ENCODE measurements at regions not wholly inside any gene's neighbourhood (a gene's known extent, or its start where the extent isn't known, plus 50 kb on each side); places are given as distances from the start of the nearest gene placed in this dataset.

DNA sequence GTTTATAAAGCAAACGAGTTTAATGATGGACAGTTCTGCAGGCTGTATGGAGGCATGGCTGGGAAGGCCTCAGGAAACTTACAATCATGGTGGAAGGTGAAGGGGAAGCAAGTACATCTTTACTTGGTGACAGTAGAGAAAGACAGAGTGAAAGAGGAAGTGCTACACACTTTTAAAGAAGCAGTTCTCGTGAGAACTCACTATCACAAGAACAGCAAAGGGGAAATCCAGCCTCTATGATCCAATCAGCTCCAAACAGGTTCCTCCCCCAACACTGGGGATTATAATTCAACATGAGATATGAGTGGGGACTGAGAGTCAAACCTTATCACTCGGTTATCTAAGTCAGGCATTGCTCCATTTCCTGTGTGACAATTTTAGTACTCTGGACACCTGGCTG, 189.9 kb upstream of the CNTN1 start:
- 11 to 12% methylated on average over 3 of the region's 3 CpGs for WGBS, 2 experiments (ENCODE audit: low coverage in 1 of 2, low lambda C conversion rate in 2 of 2, missing lambda C conversion rate in 2 of 2)
- Histone ChIP-seq H3F3A (ENCODE audit: insufficient read depth) (no peaks in the 10 kb centered on the region), H4K20me1 (ENCODE audit: insufficient read depth) (no peaks in the 10 kb centered on the region), H3K9me2 (ENCODE audit: insufficient read depth) (no peaks in the 10 kb centered on the region), H3K36me3 (ENCODE audit: low read depth) (no peaks in the 10 kb centered on the region), H3K27ac (no peak overlapping the region), H3K27me3 (replicated peaks; ENCODE audit: insufficient read depth) (no peaks in the 10 kb centered on the region), H3K4me1 (ENCODE audit: insufficient read depth) (no peaks in the 10 kb centered on the region), H3K79me2 (ENCODE audit: insufficient read depth) (no peaks in the 10 kb centered on the region), H3K4me2 (ENCODE audit: unreplicated experiment) (no peak overlapping the region), H3K9ac (no peak overlapping the region), H2AFZ (no peak overlapping the region), H3K9me3 (ENCODE audit: low read depth) (no peaks in the 10 kb centered on the region), H3K4me3 (no peak overlapping the region)
- in situ Hi-C loops (cut with MboI) = no loop called here
- TF ChIP-seq EZH2phosphoT487 (IDR thresholded peaks at IDR 0.05; ENCODE audit: insufficient read depth, low read depth) (no peak), EZH2 (IDR thresholded peaks at IDR 0.05; ENCODE audit: insufficient read depth, poor library complexity, severe bottlenecking) (no peak)
- no peak for DNase-seq

DNA sequence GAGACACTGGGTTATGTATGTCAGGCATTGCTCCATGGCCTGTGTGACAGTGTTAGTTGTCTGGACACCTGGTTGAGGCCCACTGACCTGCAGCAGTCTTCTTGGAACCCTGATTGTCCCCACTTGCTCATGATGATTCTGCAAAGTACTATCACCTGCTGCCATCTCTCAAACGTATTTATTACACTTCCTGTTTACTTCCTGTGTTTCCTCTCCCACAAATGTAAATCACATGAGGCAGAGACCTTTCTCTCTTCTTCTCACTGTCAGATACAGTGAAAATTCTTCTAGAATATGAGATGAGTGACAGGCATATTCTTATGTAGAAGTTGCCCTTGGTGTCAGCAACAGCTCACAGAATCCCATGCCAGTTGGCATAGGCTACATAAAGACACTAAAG, 186.9 kb upstream of the CNTN1 start:
- H2AFZ ChIP-seq = no peak overlapping the region
- H3K9me3 ChIP-seq (ENCODE audit: low read depth) = no peaks in the 10 kb centered on the region
- TF ChIP-seq EZH2phosphoT487 (IDR thresholded peaks at IDR 0.05; ENCODE audit: insufficient read depth, low read depth) = no peak
- TF ChIP-seq EZH2 (IDR thresholded peaks at IDR 0.05; ENCODE audit: insufficient read depth, poor library complexity, severe bottlenecking) = no peak
- no peaks in the 10 kb centered on the region for H3K27me3 ChIP-seq (replicated peaks; ENCODE audit: insufficient read depth)
- no peaks in the 10 kb centered on the region for H3K4me1 ChIP-seq (ENCODE audit: insufficient read depth)
- no peaks in the 10 kb centered on the region for H3K9me2 ChIP-seq (ENCODE audit: insufficient read depth)
- in situ Hi-C loops (cut with MboI) = no loop called here
- no peaks in the 10 kb centered on the region for H3F3A ChIP-seq (ENCODE audit: insufficient read depth)
- H3K27ac ChIP-seq = no peak overlapping the region
- H3K9ac ChIP-seq = no peak overlapping the region
- H3K4me2 ChIP-seq (ENCODE audit: unreplicated experiment) = no peak overlapping the region
- H4K20me1 ChIP-seq (ENCODE audit: insufficient read depth) = no peaks in the 10 kb centered on the region
- WGBS, 2 experiments (ENCODE audit: low coverage in 1 of 2, low lambda C conversion rate in 2 of 2, missing lambda C conversion rate in 2 of 2) = 4 to 5% methylated on average over 1 of the region's 1 CpG
- no peaks in the 10 kb centered on the region for H3K36me3 ChIP-seq (ENCODE audit: low read depth)
- no peak for DNase-seq
- no peaks in the 10 kb centered on the region for H3K79me2 ChIP-seq (ENCODE audit: insufficient read depth)
- no peak overlapping the region for H3K4me3 ChIP-seq

DNA sequence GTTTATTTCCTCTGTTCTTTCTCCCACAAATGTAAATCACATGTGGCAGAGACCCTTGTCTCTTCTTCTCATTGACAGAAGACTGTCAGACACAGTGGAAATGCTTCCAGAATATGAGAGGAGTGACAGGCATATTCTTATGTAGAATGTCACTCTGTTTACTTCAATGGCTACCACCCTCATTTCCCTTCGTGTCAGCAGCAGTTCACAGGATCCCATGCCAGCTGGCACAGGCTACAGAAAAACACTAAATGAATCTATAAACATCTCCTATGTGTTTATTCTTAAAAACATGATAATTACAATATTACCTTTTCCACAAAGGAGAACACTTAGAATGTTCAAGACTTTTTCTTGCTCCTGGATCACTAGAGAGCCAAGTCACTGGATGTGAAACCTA, 183.8 kb upstream of the CNTN1 start:
- Histone ChIP-seq H3K9me3 (ENCODE audit: low read depth) (no peaks in the 10 kb centered on the region), H3K4me1 (ENCODE audit: insufficient read depth) (no peaks in the 10 kb centered on the region), H3K79me2 (ENCODE audit: insufficient read depth) (no peaks in the 10 kb centered on the region), H3K9ac (no peak overlapping the region), H3K9me2 (ENCODE audit: insufficient read depth) (no peaks in the 10 kb centered on the region), H3K27me3 (replicated peaks; ENCODE audit: insufficient read depth) (no peaks in the 10 kb centered on the region), H3K4me2 (ENCODE audit: unreplicated experiment) (no peak overlapping the region), H3F3A (ENCODE audit: insufficient read depth) (no peaks in the 10 kb centered on the region), H3K36me3 (ENCODE audit: low read depth) (no peaks in the 10 kb centered on the region), H3K4me3 (no peak overlapping the region), H2AFZ (no peak overlapping the region), H3K27ac (no peak overlapping the region), H4K20me1 (ENCODE audit: insufficient read depth) (no peaks in the 10 kb centered on the region)
- DNase-seq = no peak
- TF ChIP-seq EZH2phosphoT487 (IDR thresholded peaks at IDR 0.05; ENCODE audit: insufficient read depth, low read depth) (no peak), EZH2 (IDR thresholded peaks at IDR 0.05; ENCODE audit: insufficient read depth, poor library complexity, severe bottlenecking) (no peak)
- 0% methylated on average over 1 of the region's 1 CpG for WGBS, 2 experiments (ENCODE audit: low coverage in 1 of 2, low lambda C conversion rate in 2 of 2, missing lambda C conversion rate in 2 of 2)
- in situ Hi-C loops (cut with MboI) = no loop called here

DNA sequence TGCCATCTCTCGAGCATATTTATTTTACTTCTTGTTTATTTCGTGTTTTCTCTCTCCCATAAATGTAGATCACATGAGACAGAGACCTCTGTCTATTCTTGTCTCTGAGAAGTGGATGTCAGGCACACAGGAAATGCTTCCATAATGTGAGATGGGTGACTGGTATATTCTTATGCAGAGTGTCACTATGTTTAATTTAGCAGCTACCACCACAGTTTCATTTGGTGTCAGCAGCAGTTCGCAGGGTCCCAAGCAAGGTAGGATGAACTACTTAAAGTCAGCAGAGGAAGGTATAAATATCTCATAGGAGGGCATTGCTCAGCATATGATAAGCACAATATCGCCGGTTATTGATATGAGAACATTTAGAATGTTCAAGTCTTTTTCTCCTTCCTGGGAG, 180.9 kb upstream of the CNTN1 start:
- Histone ChIP-seq H3F3A (ENCODE audit: insufficient read depth) (no peaks in the 10 kb centered on the region), H3K36me3 (ENCODE audit: low read depth) (no peaks in the 10 kb centered on the region), H3K27ac (no peak overlapping the region), H3K9me3 (ENCODE audit: low read depth) (no peaks in the 10 kb centered on the region), H3K4me1 (ENCODE audit: insufficient read depth) (no peaks in the 10 kb centered on the region), H3K4me3 (no peak overlapping the region), H3K9me2 (ENCODE audit: insufficient read depth) (no peaks in the 10 kb centered on the region), H4K20me1 (ENCODE audit: insufficient read depth) (no peaks in the 10 kb centered on the region), H3K79me2 (ENCODE audit: insufficient read depth) (no peaks in the 10 kb centered on the region), H3K27me3 (replicated peaks; ENCODE audit: insufficient read depth) (no peaks in the 10 kb centered on the region), H2AFZ (no peak overlapping the region), H3K9ac (no peak overlapping the region), H3K4me2 (ENCODE audit: unreplicated experiment) (no peak overlapping the region)
- 46 to 49% methylated on average over 5 of the region's 5 CpGs for WGBS, 2 experiments (ENCODE audit: low coverage in 1 of 2, low lambda C conversion rate in 2 of 2, missing lambda C conversion rate in 2 of 2)
- in situ Hi-C loops (cut with MboI) = no loop called here
- no peak for TF ChIP-seq EZH2 (IDR thresholded peaks at IDR 0.05; ENCODE audit: insufficient read depth, poor library complexity, severe bottlenecking)
- no peak for TF ChIP-seq EZH2phosphoT487 (IDR thresholded peaks at IDR 0.05; ENCODE audit: insufficient read depth, low read depth)
- no peak for DNase-seq
